Type B pancreatic cell (in vitro differentiated cells): ENCODE measurements at regions not wholly inside any gene's neighbourhood (a gene's known extent, or its start where the extent isn't known, plus 50 kb on each side); places are given as distances from the start of the nearest gene placed in this dataset.

ENCODE experiments used
- DNase-seq: peaks from one replicate; pipeline ENCODE4 v3.0.0; 2021; ENCODE audit warnings: mixed read lengths; ENCODE audit not compliant: unreplicated experiment; ENCODE audit errors: extremely low spot score
- H3K27ac Mint-ChIP-seq: 2 replicates; pipeline ENCODE4 v1.8.0; 2021; ENCODE audit warnings: mild to moderate bottlenecking, mixed read lengths
- H3K27me3 Mint-ChIP-seq: 2 replicates; pipeline ENCODE4 v1.8.0; 2021; ENCODE audit warnings: mixed read lengths
- H3K36me3 Mint-ChIP-seq: 2 replicates; pipeline ENCODE4 v1.8.0; 2021; ENCODE audit warnings: mixed read lengths
- H3K4me1 Mint-ChIP-seq: one replicate; pipeline ENCODE4 v1.8.0; 2021; ENCODE audit warnings: mixed read lengths; ENCODE audit not compliant: unreplicated experiment
- H3K4me3 Mint-ChIP-seq: 2 replicates; pipeline ENCODE4 v1.8.0; 2021; ENCODE audit warnings: mild to moderate bottlenecking, mixed read lengths
- H3K9me3 Mint-ChIP-seq: 2 replicates; pipeline ENCODE4 v1.8.0; 2021; ENCODE audit warnings: mixed read lengths
- CTCF ChIP-seq: fragments of 200-600 bp; sonication (generic); conservative IDR thresholded peaks from 2 replicates; pipeline ENCODE4 v1.5.0; 2021; ENCODE audit warnings: antibody characterized with exemption, mild to moderate bottlenecking

GRCh38 chr1:95614197-95614596 lies 380.2 kb downstream of the RWDD3 start:
- no peak for TF ChIP-seq CTCF
- H3K4me3 Mint-ChIP-seq = no peak overlapping the region
- H3K9me3 Mint-ChIP-seq = no peaks in the 10 kb centered on the region
- H3K36me3 Mint-ChIP-seq = no peaks in the 10 kb centered on the region
- H3K4me1 Mint-ChIP-seq = no peaks in the 10 kb centered on the region
- H3K27ac Mint-ChIP-seq = no peak overlapping the region
- no peak for DNase-seq
- no peaks in the 10 kb centered on the region for H3K27me3 Mint-ChIP-seq

GRCh38 chr1:95615421-95615820 lies 381.4 kb downstream of the RWDD3 start:
- no peak for TF ChIP-seq CTCF
- Mint-ChIP-seq H3K9me3 (no peaks in the 10 kb centered on the region), H3K4me1 (no peaks in the 10 kb centered on the region), H3K36me3 (no peaks in the 10 kb centered on the region), H3K27me3 (no peaks in the 10 kb centered on the region), H3K27ac (no peak overlapping the region), H3K4me3 (no peak overlapping the region)
- DNase-seq = no peak

- no peak overlapping the region for H3K27ac Mint-ChIP-seq
- no peak for DNase-seq
- no peaks in the 10 kb centered on the region for H3K4me1 Mint-ChIP-seq
- no peaks in the 10 kb centered on the region for H3K36me3 Mint-ChIP-seq
- H3K4me3 Mint-ChIP-seq = no peak overlapping the region
- no peaks in the 10 kb centered on the region for H3K27me3 Mint-ChIP-seq
- no peak for TF ChIP-seq CTCF
- H3K9me3 Mint-ChIP-seq = no peaks in the 10 kb centered on the region
These were observed 386.1 kb downstream of the RWDD3 start for GRCh38 chr1:95620076-95620475.

- TF ChIP-seq CTCF = no peak
- no peaks in the 10 kb centered on the region for H3K9me3 Mint-ChIP-seq
- H3K36me3 Mint-ChIP-seq = no peaks in the 10 kb centered on the region
- DNase-seq = no peak
- no peak overlapping the region for H3K27ac Mint-ChIP-seq
- no peaks in the 10 kb centered on the region for H3K27me3 Mint-ChIP-seq
- H3K4me3 Mint-ChIP-seq = no peak overlapping the region
- H3K4me1 Mint-ChIP-seq = no peaks in the 10 kb centered on the region
These were observed 388.6 kb downstream of the RWDD3 start for GRCh38 chr1:95622609-95623008.

GRCh38 chr1:95625224-95625623 lies 391.2 kb downstream of the RWDD3 start:
- Mint-ChIP-seq H3K36me3 (no peaks in the 10 kb centered on the region), H3K27ac (no peak overlapping the region)

More at GRCh38 chr1:95625224-95625623, 391.2 kb downstream of the RWDD3 start:
- no peak for DNase-seq
- no peaks in the 10 kb centered on the region for H3K27me3 Mint-ChIP-seq
- H3K4me1 Mint-ChIP-seq = no peaks in the 10 kb centered on the region
- H3K4me3 Mint-ChIP-seq = no peak overlapping the region
- TF ChIP-seq CTCF = no peak
- H3K9me3 Mint-ChIP-seq = no peaks in the 10 kb centered on the region
